ENCODE measurements at regions not wholly inside any gene's neighbourhood (a gene's known extent, or its start where the extent isn't known, plus 50 kb on each side); places are given as distances from the start of the nearest gene placed in this dataset.

- H3K27ac ChIP-seq: no peak overlapping the region
- TF ChIP-seq POLR2AphosphoS5 (IDR thresholded peaks at IDR 0.05; ENCODE audit: borderline replicate concordance, low read depth, low read length): no peak
- no peak for TF ChIP-seq EZH2 (IDR thresholded peaks at IDR 0.05)
- TF ChIP-seq FOXP2 (optimal IDR thresholded peaks at IDR 0.05; ENCODE audit: control extremely low read depth, extremely low read length, insufficient read depth): no peak
- no peaks in the 10 kb centered on the region for H3K9me3 ChIP-seq (ENCODE audit: low read depth, low read length)
- H3K9ac ChIP-seq (ENCODE audit: insufficient read length): no peak overlapping the region
- DNase-seq (ENCODE audit: low read depth, low spot score): no peak
- no peak overlapping the region for H3K4me3 ChIP-seq
- H3K36me3 ChIP-seq (ENCODE audit: insufficient read depth, low read length): no peaks in the 10 kb centered on the region
Measured at GRCh38 chr1:17963513-17963912, 144.1 kb upstream of the IGSF21 start.

DNA sequence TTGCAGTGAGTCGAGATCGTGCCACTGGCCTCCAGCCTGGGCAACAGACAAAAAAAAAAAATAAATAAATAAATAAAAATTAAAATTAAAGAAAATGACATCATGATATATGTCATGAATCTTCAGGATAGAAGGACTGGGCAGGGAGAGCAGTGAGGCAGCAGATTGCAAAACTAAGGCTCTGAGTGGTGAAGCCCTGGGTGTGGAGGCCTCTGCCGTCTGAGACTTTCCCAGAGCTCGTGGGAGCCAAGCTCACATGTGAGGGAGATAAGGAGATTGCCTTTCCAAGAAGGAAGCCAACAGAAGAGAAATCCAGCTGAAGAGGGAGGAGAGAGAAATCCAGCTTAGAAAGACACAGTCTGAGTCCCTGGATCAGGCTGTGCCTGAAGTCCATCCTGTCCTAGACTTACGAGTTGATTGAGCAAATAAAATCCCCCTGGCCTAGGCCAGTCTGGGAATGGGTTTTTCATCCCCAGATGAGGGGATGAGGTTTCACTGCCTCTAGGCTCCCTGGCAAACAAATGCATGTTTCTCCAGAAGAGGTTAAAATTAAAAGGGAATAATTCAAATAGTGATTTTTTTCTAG, 142.0 kb upstream of the IGSF21 start:
- TF ChIP-seq EZH2 (IDR thresholded peaks at IDR 0.05) (no peak), FOXP2 (optimal IDR thresholded peaks at IDR 0.05; ENCODE audit: control extremely low read depth, extremely low read length, insufficient read depth) (no peak), POLR2AphosphoS5 (IDR thresholded peaks at IDR 0.05; ENCODE audit: borderline replicate concordance, low read depth, low read length) (no peak)
- H3K9ac ChIP-seq (ENCODE audit: insufficient read length): no peak overlapping the region

GRCh38 chr1:17966341-17966740, 141.3 kb upstream of the IGSF21 start:
- Histone ChIP-seq H3K27ac (no peak overlapping the region), H3K9ac (ENCODE audit: insufficient read length) (no peak overlapping the region), H3K9me3 (ENCODE audit: low read depth, low read length) (no peaks in the 10 kb centered on the region), H3K36me3 (ENCODE audit: insufficient read depth, low read length) (no peaks in the 10 kb centered on the region), H3K4me3 (no peak overlapping the region)
- DNase-seq (ENCODE audit: low read depth, low spot score): no peak
- no peak for TF ChIP-seq FOXP2 (optimal IDR thresholded peaks at IDR 0.05; ENCODE audit: control extremely low read depth, extremely low read length, insufficient read depth)
- no peak for TF ChIP-seq POLR2AphosphoS5 (IDR thresholded peaks at IDR 0.05; ENCODE audit: borderline replicate concordance, low read depth, low read length)
- TF ChIP-seq EZH2 (IDR thresholded peaks at IDR 0.05): no peak

More for the DNA sequence above, 142.0 kb upstream of the IGSF21 start:
- DNase-seq (ENCODE audit: low read depth, low spot score): no peak
- Histone ChIP-seq H3K9me3 (ENCODE audit: low read depth, low read length) (no peaks in the 10 kb centered on the region), H3K4me3 (no peak overlapping the region), H3K36me3 (ENCODE audit: insufficient read depth, low read length) (no peaks in the 10 kb centered on the region), H3K27ac (no peak overlapping the region)

- H3K36me3 ChIP-seq (ENCODE audit: insufficient read depth, low read length): no peaks in the 10 kb centered on the region
- no peaks in the 10 kb centered on the region for H3K9me3 ChIP-seq (ENCODE audit: low read depth, low read length)
- TF ChIP-seq EZH2 (IDR thresholded peaks at IDR 0.05): no peak
- no peak for TF ChIP-seq FOXP2 (optimal IDR thresholded peaks at IDR 0.05; ENCODE audit: control extremely low read depth, extremely low read length, insufficient read depth)
- no peak for TF ChIP-seq POLR2AphosphoS5 (IDR thresholded peaks at IDR 0.05; ENCODE audit: borderline replicate concordance, low read depth, low read length)
- H3K27ac ChIP-seq: no peak overlapping the region
- H3K9ac ChIP-seq (ENCODE audit: insufficient read length): no peak overlapping the region
- no peak overlapping the region for H3K4me3 ChIP-seq
- no peak for DNase-seq (ENCODE audit: low read depth, low spot score)
Measured at GRCh38 chr1:17967623-17968255, 139.9 kb upstream of the IGSF21 start.

GRCh38 chr1:17970757-17971156, 136.8 kb upstream of the IGSF21 start:
- H3K36me3 ChIP-seq (ENCODE audit: insufficient read depth, low read length): no peaks in the 10 kb centered on the region
- H3K4me3 ChIP-seq: no peak overlapping the region
- DNase-seq (ENCODE audit: low read depth, low spot score): no peak

DNA sequence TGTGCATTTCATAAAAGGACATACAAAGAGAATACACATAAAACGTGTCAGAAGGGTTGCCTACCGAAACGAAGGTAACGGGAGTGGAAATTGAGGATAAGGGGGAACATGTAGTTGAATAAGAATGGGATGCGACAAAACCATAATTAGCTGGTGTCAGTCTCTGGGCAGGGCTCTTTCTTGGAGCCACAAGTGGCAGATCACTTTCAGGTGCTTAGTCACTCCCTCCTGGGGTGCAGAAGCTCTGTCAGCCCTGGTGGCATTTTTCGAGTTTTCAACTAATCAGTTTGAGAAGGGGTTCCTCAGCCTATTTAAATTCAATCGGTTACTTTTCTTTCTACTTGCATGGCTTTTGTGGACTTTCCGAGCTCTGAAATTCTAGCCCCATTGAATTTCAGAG, 133.9 kb upstream of the IGSF21 start:
- no peaks in the 10 kb centered on the region for H3K36me3 ChIP-seq (ENCODE audit: insufficient read depth, low read length)
- no peak overlapping the region for H3K27ac ChIP-seq
- no peak overlapping the region for H3K4me3 ChIP-seq
- no peak for DNase-seq (ENCODE audit: low read depth, low spot score)
- H3K9me3 ChIP-seq (ENCODE audit: low read depth, low read length): no peaks in the 10 kb centered on the region
- TF ChIP-seq FOXP2 (optimal IDR thresholded peaks at IDR 0.05; ENCODE audit: control extremely low read depth, extremely low read length, insufficient read depth) (no peak), EZH2 (IDR thresholded peaks at IDR 0.05) (no peak), POLR2AphosphoS5 (IDR thresholded peaks at IDR 0.05; ENCODE audit: borderline replicate concordance, low read depth, low read length) (no peak)
- no peak overlapping the region for H3K9ac ChIP-seq (ENCODE audit: insufficient read length)

More at GRCh38 chr1:17970757-17971156, 136.8 kb upstream of the IGSF21 start:
- TF ChIP-seq EZH2 (IDR thresholded peaks at IDR 0.05): no peak
- TF ChIP-seq FOXP2 (optimal IDR thresholded peaks at IDR 0.05; ENCODE audit: control extremely low read depth, extremely low read length, insufficient read depth): no peak
- TF ChIP-seq POLR2AphosphoS5 (IDR thresholded peaks at IDR 0.05; ENCODE audit: borderline replicate concordance, low read depth, low read length): no peak
- Histone ChIP-seq H3K9ac (ENCODE audit: insufficient read length) (no peak overlapping the region), H3K27ac (no peak overlapping the region), H3K9me3 (ENCODE audit: low read depth, low read length) (no peaks in the 10 kb centered on the region)

GRCh38 chr1:17976854-17977253, 130.7 kb upstream of the IGSF21 start:
- no peak overlapping the region for H3K9ac ChIP-seq (ENCODE audit: insufficient read length)
- no peak for TF ChIP-seq FOXP2 (optimal IDR thresholded peaks at IDR 0.05; ENCODE audit: control extremely low read depth, extremely low read length, insufficient read depth)
- no peak for TF ChIP-seq POLR2AphosphoS5 (IDR thresholded peaks at IDR 0.05; ENCODE audit: borderline replicate concordance, low read depth, low read length)
- TF ChIP-seq EZH2 (IDR thresholded peaks at IDR 0.05): no peak
- no peak overlapping the region for H3K4me3 ChIP-seq
- no peak for DNase-seq (ENCODE audit: low read depth, low spot score)
- H3K9me3 ChIP-seq (ENCODE audit: low read depth, low read length): no peaks in the 10 kb centered on the region
- no peak overlapping the region for H3K27ac ChIP-seq
- no peaks in the 10 kb centered on the region for H3K36me3 ChIP-seq (ENCODE audit: insufficient read depth, low read length)

DNA sequence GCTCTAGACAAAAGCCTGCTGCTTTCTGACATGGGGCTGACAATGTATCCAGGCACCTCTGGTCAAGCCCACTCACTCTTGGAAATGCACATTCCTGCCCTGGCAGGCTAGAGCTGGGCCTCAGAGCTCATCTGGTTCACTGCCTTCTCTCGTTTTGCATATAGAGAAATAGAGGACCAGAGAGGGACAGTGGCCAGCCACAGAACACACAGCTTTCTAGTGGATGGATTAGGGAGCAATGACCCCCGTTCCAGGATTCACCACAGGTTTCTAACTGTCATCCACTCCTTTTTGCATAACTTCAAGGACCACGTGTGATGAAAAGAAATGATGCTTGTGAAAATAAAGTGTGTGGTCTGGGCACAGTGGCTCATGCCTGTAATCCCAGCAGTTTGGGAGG, 129.6 kb upstream of the IGSF21 start:
- no peak overlapping the region for H3K27ac ChIP-seq
- no peak overlapping the region for H3K9ac ChIP-seq (ENCODE audit: insufficient read length)
- TF ChIP-seq FOXP2 (optimal IDR thresholded peaks at IDR 0.05; ENCODE audit: control extremely low read depth, extremely low read length, insufficient read depth) (no peak), POLR2AphosphoS5 (IDR thresholded peaks at IDR 0.05; ENCODE audit: borderline replicate concordance, low read depth, low read length) (no peak), EZH2 (IDR thresholded peaks at IDR 0.05) (no peak)
- no peak for DNase-seq (ENCODE audit: low read depth, low spot score)
- H3K9me3 ChIP-seq (ENCODE audit: low read depth, low read length): no peaks in the 10 kb centered on the region
- H3K4me3 ChIP-seq: no peak overlapping the region
- no peaks in the 10 kb centered on the region for H3K36me3 ChIP-seq (ENCODE audit: insufficient read depth, low read length)
